HepG2 (cell line): ENCODE measurements at regions not wholly inside any gene's neighbourhood (a gene's known extent, or its start where the extent isn't known, plus 50 kb on each side); places are given as distances from the start of the nearest gene placed in this dataset.

Source experiments
- ATAC-seq: fragments of 200-7000 bp; cut with Tn5 transposase; 3 replicates; pipeline ENCODE4 v1.9.1; 2020; ENCODE audit warnings: mild to moderate bottlenecking, moderate library complexity
- BruUV-seq: library from RNA; stranded (reverse); fragments of 400-500 nt; replicated peaks from 2 replicates; lab custom pipeline; 2021; lab: Mats Ljungman, UMichigan
- CTCF ChIA-PET: fragments of 300-600 bp; formaldehyde crosslinking; extraction: SDS; loops from one replicate; lab custom pipeline; 2021; ENCODE audit warnings: low total read pairs, inconsistent platforms, low intra/inter-chr PET ratio; lab: Yijun Ruan, JAX
- POLR2A ChIA-PET: fragments of 350-600 bp; sonication (Branson Sonifier 250); formaldehyde crosslinking; loops from one replicate; lab custom pipeline; 2020; ENCODE audit warnings: antibody characterized with exemption, inconsistent platforms; lab: Yijun Ruan, JAX
- DNase-seq: peaks from one replicate; pipeline ENCODE4 v3.0.0-alpha.2; 2015; ENCODE audit warnings: low spot score
- FAIRE-seq: peaks from 3 replicates; lab custom pipeline; 2011; peaks lifted over from hg19 to GRCh38; lab: Jason Lieb, UNC
- H2AFZ ChIP-seq: one replicate; pipeline ENCODE4 v1.6.1; 2011; ENCODE audit warnings: low read length, inconsistent platforms
- H3K27ac ChIP-seq: fragments of 300-600 bp; 3 replicates; pipeline ENCODE4 v1.8.0; 2011; ENCODE audit warnings: mixed run types, mild to moderate bottlenecking, mixed read lengths, low read length, inconsistent platforms; ENCODE audit not compliant: insufficient read depth; ENCODE audit errors: extremely low read length
- H3K27me3 ChIP-seq, 2 experiments: fragments of 200-600 bp in 1 of 2; 2 replicates in 1 of 2; 3 replicates in 1 of 2; pipeline versions ENCODE4 v1.6.0 to v1.8.0; 2011; ENCODE audit warnings: low read length in 2 of 2, mild to moderate bottlenecking in 2 of 2, moderate library complexity in 2 of 2, inconsistent platforms in 1 of 2; ENCODE audit not compliant: insufficient read depth in 2 of 2, control insufficient read depth in 1 of 2
- H3K36me3 ChIP-seq, 2 experiments: fragments of 200-600 bp in 1 of 2; replicated peaks in 1 of 2; 2 replicates in 1 of 2; 3 replicates in 1 of 2; pipeline versions ENCODE4 v1.5.1 to v1.8.0; 2011; ENCODE audit warnings: low read length in 2 of 2, inconsistent platforms in 1 of 2; ENCODE audit not compliant: insufficient read depth in 2 of 2, control insufficient read depth in 1 of 2
- H3K4me1 ChIP-seq: 2 replicates; pipeline ENCODE4 v1.5.1; 2012; ENCODE audit warnings: low read length, inconsistent platforms; ENCODE audit not compliant: insufficient read depth
- H3K4me2 ChIP-seq: 2 replicates; pipeline ENCODE4 v1.6.0; 2011; ENCODE audit warnings: low read depth, low read length, inconsistent platforms
- H3K4me3 ChIP-seq, 3 experiments: fragments of 200-600 bp in 1 of 3; sonication (generic), shearing (Covaris generic) in 1 of 3; replicated peaks in 1 of 3; 2 replicates each; pipeline ENCODE4 v1.5.1; 2011 to 2016; ENCODE audit warnings: low read length in 3 of 3, inconsistent platforms in 2 of 3, low read depth in 2 of 3, mild to moderate bottlenecking in 2 of 3, control low read depth in 1 of 3, mixed read lengths in 1 of 3; ENCODE audit not compliant: insufficient read depth in 1 of 3
- H3K79me2 ChIP-seq: one replicate; pipeline ENCODE4 v1.6.1; 2011; ENCODE audit warnings: low read length, inconsistent platforms; ENCODE audit not compliant: insufficient read depth
- H3K9ac ChIP-seq: 2 replicates; pipeline ENCODE4 v1.6.0; 2011; ENCODE audit warnings: mild to moderate bottlenecking, low read depth, low read length, inconsistent platforms; ENCODE audit not compliant: insufficient read depth
- H3K9me3 ChIP-seq: 2 replicates; pipeline ENCODE4 v1.5.1; 2012; ENCODE audit warnings: mild to moderate bottlenecking, low read length
- H4K20me1 ChIP-seq: 2 replicates; pipeline ENCODE4 v1.6.0; 2011; ENCODE audit warnings: inconsistent platforms, mild to moderate bottlenecking, low read length, moderate library complexity; ENCODE audit not compliant: insufficient read depth
- CERS6 ChIP-seq: sonication (generic); formaldehyde crosslinking; IDR thresholded peaks from 2 replicates; pipeline ENCODE4 v1.5.0; 2020; ENCODE audit warnings: missing genetic modification reagents
- ELF3 ChIP-seq: IDR thresholded peaks from 2 replicates; pipeline ENCODE4 v1.6.1; 2016; ENCODE audit warnings: missing genetic modification reagents, missing compliant biosample characterization
- IKZF1 ChIP-seq: fragments of 450-650 bp; IDR thresholded peaks from 2 replicates; pipeline ENCODE4 v1.7.1; 2016
- MBNL3 ChIP-seq: fragments of 250-450 bp; sonication (Bioruptor Pico); conservative IDR thresholded peaks from 2 replicates; pipeline ENCODE4 v1.8.0; 2022; ENCODE audit warnings: mild to moderate bottlenecking, inconsistent platforms
- MTF1 ChIP-seq: sonication (generic); formaldehyde crosslinking; IDR thresholded peaks from 2 replicates; pipeline ENCODE4 v1.5.0; 2020; ENCODE audit warnings: missing genetic modification reagents
- THAP11 ChIP-seq: IDR thresholded peaks from 2 replicates; pipeline ENCODE4 v1.6.1; 2016; ENCODE audit warnings: missing biosample characterization, missing genetic modification reagents
- ZNF142 ChIP-seq: sonication (generic); formaldehyde crosslinking; IDR thresholded peaks from 2 replicates; pipeline ENCODE4 v1.4.0; 2020; ENCODE audit warnings: missing genetic modification reagents
- ZNF292 ChIP-seq: sonication (generic); formaldehyde crosslinking; IDR thresholded peaks from 2 replicates; pipeline ENCODE4 v1.8.1; 2022; ENCODE audit warnings: mild to moderate bottlenecking, low read depth, missing genetic modification reagents, borderline replicate concordance
- ZNF746 ChIP-seq: sonication (generic); formaldehyde crosslinking; IDR thresholded peaks from 2 replicates; pipeline ENCODE4 v1.8.0; 2022; ENCODE audit warnings: mild to moderate bottlenecking, missing genetic modification reagents
- WGBS: methylation state at CpG from one replicate; pipeline ENCODE4 v1.1.6; 2017; ENCODE audit warnings: low lambda C conversion rate; 5-methylcytosine and 5-hydroxymethylcytosine counted together
- in situ Hi-C: cut with HindIII; loops from 2 replicates; pipeline ENCODE4 v1.10.0; 2017; ENCODE audit warnings: low pct_unique_long_range_greater_than_20kb; ENCODE audit not compliant: extremely low pct_ligation_motif_present
- intact Hi-C: fragments of 100-400 bp; cut with micrococcal nuclease; formaldehyde crosslinking; loops from one replicate; pipeline ENCODE4 v1.10.0; 2022; ENCODE audit not compliant: unreplicated experiment

GRCh38 chr9:89912605-89912953, 307.8 kb downstream of the GADD45G start:
- no peak overlapping the region for H3K4me3 ChIP-seq
- no peaks in the 10 kb centered on the region for H3K27me3 ChIP-seq
- TF ChIP-seq CERS6 (CRISPR knock-in tag) (no peak), IKZF1 (no peak), ZNF746 (CRISPR knock-in tag) (no peak), THAP11 (CRISPR knock-in tag) (no peak), ELF3 (no peak), MBNL3 (CRISPR knock-in tag) (no peak), MTF1 (CRISPR knock-in tag) (no peak), ZNF292 (CRISPR knock-in tag) (no peak), ZNF142 (CRISPR knock-in tag) (no peak)
- TF ChIP-seq, all 625 proteins: peak for 0
- H2AFZ ChIP-seq, result no peak overlapping the region
- intact Hi-C loops (no loop called here), in situ Hi-C loops (loop anchor here (10.0 kb wide), 1 partner anchor 182 kb away; no protein-coding TSS in a partner anchor)
- 59% methylated on average over 4 of the region's 5 CpGs for WGBS
- no peak overlapping the region for H3K4me2 ChIP-seq
- no peaks in the 10 kb centered on the region for H4K20me1 ChIP-seq
- FAIRE-seq, result no peak
- H3K4me1 ChIP-seq, result no peaks in the 10 kb centered on the region
- no peak for DNase-seq
- no peaks in the 10 kb centered on the region for H3K9me3 ChIP-seq
- ChIA-PET POLR2A (no interaction called here), CTCF (no interaction called here)
- no peaks in the 10 kb centered on the region for H3K36me3 ChIP-seq
- no peak overlapping the region for H3K27ac ChIP-seq
- no peaks in the 10 kb centered on the region for H3K79me2 ChIP-seq
- H3K9ac ChIP-seq, result no peak overlapping the region
- no peak for ATAC-seq
- no TSS peak for BruUV-seq
